ENCODE measurements at regions not wholly inside any gene's neighbourhood (a gene's known extent, or its start where the extent isn't known, plus 50 kb on each side); places are given as distances from the start of the nearest gene placed in this dataset.

DNA sequence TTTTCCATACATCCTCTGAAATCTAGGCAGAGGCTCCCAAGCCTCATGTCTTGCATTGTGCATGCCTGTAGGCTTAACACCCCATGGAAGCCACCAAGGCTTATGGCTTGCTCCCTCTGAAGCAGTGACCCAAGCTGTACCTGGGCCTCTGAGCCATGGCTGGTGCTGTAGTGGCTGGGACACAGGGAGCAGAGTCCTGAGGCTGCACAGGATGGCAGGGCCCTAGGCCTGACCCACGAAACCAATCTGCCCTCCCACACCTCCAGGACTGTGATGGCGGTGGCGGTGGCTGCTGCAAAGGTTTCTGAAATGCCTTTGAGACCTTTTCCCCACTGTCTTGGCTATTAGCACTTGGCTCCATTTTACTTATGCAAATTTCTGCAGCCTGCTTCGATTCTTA lies 429.5 kb downstream of the NPHP4 start:
- H3K27me3 ChIP-seq (ENCODE audit: insufficient read depth), result no peaks in the 10 kb centered on the region
- H2AFZ ChIP-seq, result no peak overlapping the region
- Mint-ChIP-seq H3K4me3 (no peak overlapping the region), H3K4me1 (no peaks in the 10 kb centered on the region), H3K36me3 (ENCODE audit: low read depth) (peaks cover 8% of the 10 kb centered on the region; the same call in 2 of the 3 replicates), H3K27me3 (ENCODE audit: insufficient read depth, low read depth, poor library complexity) (peaks cover 6% of the 10 kb centered on the region), H3K9me3 (peaks cover 17% of the 10 kb centered on the region), H3K27ac (no peak overlapping the region)
- no peaks in the 10 kb centered on the region; the same call in 1 of the 2 replicates for H3K36me3 ChIP-seq (ENCODE audit: insufficient read depth)
- H3K79me2 ChIP-seq (replicated peaks; ENCODE audit: insufficient read depth), result no peaks in the 10 kb centered on the region
- H3K9me2 ChIP-seq (ENCODE audit: insufficient read depth), result no peaks in the 10 kb centered on the region
- no peaks in the 10 kb centered on the region for H4K20me1 ChIP-seq (replicated peaks; ENCODE audit: insufficient read depth)
- H3K27ac ChIP-seq (ENCODE audit: low read depth), result no peak overlapping the region
- no peak for TF ChIP-seq STAT1 (IDR thresholded peaks at IDR 0.05; ENCODE audit: unreplicated experiment)
- TF ChIP-seq POLR2AphosphoS5 (IDR thresholded peaks at IDR 0.05; ENCODE audit: low read depth), result no peak
- TF ChIP-seq, protein P1, sequence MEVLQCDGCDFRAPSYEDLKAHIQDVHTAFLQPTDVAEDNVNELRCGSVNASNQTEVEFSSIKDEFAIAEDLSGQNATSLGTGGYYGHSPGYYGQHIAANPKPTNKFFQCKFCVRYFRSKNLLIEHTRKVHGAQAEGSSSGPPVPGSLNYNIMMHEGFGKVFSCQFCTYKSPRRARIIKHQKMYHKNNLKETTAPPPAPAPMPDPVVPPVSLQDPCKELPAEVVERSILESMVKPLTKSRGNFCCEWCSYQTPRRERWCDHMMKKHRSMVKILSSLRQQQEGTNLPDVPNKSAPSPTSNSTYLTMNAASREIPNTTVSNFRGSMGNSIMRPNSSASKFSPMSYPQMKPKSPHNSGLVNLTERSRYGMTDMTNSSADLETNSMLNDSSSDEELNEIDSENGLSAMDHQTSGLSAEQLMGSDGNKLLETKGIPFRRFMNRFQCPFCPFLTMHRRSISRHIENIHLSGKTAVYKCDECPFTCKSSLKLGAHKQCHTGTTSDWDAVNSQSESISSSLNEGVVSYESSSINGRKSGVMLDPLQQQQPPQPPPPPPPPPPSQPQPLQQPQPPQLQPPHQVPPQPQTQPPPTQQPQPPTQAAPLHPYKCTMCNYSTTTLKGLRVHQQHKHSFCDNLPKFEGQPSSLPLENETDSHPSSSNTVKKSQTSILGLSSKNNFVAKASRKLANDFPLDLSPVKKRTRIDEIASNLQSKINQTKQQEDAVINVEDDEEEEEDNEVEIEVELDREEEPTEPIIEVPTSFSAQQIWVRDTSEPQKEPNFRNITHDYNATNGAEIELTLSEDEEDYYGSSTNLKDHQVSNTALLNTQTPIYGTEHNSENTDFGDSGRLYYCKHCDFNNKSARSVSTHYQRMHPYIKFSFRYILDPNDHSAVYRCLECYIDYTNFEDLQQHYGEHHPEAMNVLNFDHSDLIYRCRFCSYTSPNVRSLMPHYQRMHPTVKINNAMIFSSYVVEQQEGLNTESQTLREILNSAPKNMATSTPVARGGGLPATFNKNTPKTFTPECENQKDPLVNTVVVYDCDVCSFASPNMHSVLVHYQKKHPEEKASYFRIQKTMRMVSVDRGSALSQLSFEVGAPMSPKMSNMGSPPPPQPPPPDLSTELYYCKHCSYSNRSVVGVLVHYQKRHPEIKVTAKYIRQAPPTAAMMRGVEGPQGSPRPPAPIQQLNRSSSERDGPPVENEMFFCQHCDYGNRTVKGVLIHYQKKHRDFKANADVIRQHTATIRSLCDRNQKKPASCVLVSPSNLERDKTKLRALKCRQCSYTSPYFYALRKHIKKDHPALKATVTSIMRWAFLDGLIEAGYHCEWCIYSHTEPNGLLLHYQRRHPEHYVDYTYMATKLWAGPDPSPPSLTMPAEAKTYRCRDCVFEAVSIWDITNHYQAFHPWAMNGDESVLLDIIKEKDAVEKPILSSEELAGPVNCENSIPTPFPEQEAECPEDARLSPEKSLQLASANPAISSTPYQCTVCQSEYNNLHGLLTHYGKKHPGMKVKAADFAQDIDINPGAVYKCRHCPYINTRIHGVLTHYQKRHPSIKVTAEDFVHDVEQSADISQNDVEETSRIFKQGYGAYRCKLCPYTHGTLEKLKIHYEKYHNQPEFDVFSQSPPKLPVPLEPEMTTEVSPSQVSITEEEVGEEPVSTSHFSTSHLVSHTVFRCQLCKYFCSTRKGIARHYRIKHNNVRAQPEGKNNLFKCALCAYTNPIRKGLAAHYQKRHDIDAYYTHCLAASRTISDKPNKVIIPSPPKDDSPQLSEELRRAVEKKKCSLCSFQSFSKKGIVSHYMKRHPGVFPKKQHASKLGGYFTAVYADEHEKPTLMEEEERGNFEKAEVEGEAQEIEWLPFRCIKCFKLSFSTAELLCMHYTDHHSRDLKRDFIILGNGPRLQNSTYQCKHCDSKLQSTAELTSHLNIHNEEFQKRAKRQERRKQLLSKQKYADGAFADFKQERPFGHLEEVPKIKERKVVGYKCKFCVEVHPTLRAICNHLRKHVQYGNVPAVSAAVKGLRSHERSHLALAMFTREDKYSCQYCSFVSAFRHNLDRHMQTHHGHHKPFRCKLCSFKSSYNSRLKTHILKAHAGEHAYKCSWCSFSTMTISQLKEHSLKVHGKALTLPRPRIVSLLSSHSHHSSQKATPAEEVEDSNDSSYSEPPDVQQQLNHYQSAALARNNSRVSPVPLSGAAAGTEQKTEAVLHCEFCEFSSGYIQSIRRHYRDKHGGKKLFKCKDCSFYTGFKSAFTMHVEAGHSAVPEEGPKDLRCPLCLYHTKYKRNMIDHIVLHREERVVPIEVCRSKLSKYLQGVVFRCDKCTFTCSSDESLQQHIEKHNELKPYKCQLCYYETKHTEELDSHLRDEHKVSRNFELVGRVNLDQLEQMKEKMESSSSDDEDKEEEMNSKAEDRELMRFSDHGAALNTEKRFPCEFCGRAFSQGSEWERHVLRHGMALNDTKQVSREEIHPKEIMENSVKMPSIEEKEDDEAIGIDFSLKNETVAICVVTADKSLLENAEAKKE (CRISPR knock-in tag; IDR thresholded peaks at IDR 0.05), result no peak
- TF ChIP-seq ZNF331 (CRISPR knock-in tag; IDR thresholded peaks at IDR 0.05; ENCODE audit: low read depth), result no peak
- no peak for TF ChIP-seq EZH2phosphoT487 (IDR thresholded peaks at IDR 0.05; ENCODE audit: unreplicated experiment)
- TF ChIP-seq CREB1 (CRISPR knock-in tag; IDR thresholded peaks at IDR 0.05; ENCODE audit: low read depth), result no peak
- no peak for TF ChIP-seq ZNF114 (CRISPR knock-in tag; IDR thresholded peaks at IDR 0.05)
- TF ChIP-seq, protein P2, sequence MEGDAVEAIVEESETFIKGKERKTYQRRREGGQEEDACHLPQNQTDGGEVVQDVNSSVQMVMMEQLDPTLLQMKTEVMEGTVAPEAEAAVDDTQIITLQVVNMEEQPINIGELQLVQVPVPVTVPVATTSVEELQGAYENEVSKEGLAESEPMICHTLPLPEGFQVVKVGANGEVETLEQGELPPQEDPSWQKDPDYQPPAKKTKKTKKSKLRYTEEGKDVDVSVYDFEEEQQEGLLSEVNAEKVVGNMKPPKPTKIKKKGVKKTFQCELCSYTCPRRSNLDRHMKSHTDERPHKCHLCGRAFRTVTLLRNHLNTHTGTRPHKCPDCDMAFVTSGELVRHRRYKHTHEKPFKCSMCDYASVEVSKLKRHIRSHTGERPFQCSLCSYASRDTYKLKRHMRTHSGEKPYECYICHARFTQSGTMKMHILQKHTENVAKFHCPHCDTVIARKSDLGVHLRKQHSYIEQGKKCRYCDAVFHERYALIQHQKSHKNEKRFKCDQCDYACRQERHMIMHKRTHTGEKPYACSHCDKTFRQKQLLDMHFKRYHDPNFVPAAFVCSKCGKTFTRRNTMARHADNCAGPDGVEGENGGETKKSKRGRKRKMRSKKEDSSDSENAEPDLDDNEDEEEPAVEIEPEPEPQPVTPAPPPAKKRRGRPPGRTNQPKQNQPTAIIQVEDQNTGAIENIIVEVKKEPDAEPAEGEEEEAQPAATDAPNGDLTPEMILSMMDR (conservative IDR thresholded peaks at IDR 0.05; ENCODE audit: low read depth in 2 of 2), result no peak
- TF ChIP-seq, protein P3, sequence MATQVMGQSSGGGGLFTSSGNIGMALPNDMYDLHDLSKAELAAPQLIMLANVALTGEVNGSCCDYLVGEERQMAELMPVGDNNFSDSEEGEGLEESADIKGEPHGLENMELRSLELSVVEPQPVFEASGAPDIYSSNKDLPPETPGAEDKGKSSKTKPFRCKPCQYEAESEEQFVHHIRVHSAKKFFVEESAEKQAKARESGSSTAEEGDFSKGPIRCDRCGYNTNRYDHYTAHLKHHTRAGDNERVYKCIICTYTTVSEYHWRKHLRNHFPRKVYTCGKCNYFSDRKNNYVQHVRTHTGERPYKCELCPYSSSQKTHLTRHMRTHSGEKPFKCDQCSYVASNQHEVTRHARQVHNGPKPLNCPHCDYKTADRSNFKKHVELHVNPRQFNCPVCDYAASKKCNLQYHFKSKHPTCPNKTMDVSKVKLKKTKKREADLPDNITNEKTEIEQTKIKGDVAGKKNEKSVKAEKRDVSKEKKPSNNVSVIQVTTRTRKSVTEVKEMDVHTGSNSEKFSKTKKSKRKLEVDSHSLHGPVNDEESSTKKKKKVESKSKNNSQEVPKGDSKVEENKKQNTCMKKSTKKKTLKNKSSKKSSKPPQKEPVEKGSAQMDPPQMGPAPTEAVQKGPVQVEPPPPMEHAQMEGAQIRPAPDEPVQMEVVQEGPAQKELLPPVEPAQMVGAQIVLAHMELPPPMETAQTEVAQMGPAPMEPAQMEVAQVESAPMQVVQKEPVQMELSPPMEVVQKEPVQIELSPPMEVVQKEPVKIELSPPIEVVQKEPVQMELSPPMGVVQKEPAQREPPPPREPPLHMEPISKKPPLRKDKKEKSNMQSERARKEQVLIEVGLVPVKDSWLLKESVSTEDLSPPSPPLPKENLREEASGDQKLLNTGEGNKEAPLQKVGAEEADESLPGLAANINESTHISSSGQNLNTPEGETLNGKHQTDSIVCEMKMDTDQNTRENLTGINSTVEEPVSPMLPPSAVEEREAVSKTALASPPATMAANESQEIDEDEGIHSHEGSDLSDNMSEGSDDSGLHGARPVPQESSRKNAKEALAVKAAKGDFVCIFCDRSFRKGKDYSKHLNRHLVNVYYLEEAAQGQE (IDR thresholded peaks at IDR 0.05; ENCODE audit: unreplicated experiment), result no peak
- TF ChIP-seq EZH2 (IDR thresholded peaks at IDR 0.05; ENCODE audit: low read depth, unreplicated experiment), result no peak
- TF ChIP-seq NANOG (IDR thresholded peaks at IDR 0.05; ENCODE audit: borderline replicate concordance), result no peak
- no peak for TF ChIP-seq JUNB (IDR thresholded peaks at IDR 0.05; ENCODE audit: unreplicated experiment)
- TF ChIP-seq, protein P4, sequence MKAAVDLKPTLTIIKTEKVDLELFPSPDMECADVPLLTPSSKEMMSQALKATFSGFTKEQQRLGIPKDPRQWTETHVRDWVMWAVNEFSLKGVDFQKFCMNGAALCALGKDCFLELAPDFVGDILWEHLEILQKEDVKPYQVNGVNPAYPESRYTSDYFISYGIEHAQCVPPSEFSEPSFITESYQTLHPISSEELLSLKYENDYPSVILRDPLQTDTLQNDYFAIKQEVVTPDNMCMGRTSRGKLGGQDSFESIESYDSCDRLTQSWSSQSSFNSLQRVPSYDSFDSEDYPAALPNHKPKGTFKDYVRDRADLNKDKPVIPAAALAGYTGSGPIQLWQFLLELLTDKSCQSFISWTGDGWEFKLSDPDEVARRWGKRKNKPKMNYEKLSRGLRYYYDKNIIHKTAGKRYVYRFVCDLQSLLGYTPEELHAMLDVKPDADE (IDR thresholded peaks at IDR 0.05), result no peak
- ATAC-seq (no peak), DNase-seq (ENCODE audit: low spot score) (no peak)
- H3K4me3 ChIP-seq, result no peak overlapping the region
- H3F3A ChIP-seq (replicated peaks; ENCODE audit: low read depth), result no peaks in the 10 kb centered on the region
- no peak overlapping the region for H3K4me2 ChIP-seq
- no peaks in the 10 kb centered on the region for H3K4me1 ChIP-seq (ENCODE audit: insufficient read depth)
